ENCODE measurements at regions not wholly inside any gene's neighbourhood (a gene's known extent, or its start where the extent isn't known, plus 50 kb on each side); places are given as distances from the start of the nearest gene placed in this dataset.
A peak's percentile ranks its signal among the peaks of the same experiment; 100 is the strongest.

- no peak overlapping the region for H3K4me3 ChIP-seq
- DNase-seq (ENCODE audit: low read depth in 1 of 2, low spot score in 1 of 2): peak in 1 of 2 donors; percentile 3
- H3K27me3 ChIP-seq: no peaks in the 10 kb centered on the region
- H3K27ac ChIP-seq: no peak overlapping the region
- TF ChIP-seq, protein P1, sequence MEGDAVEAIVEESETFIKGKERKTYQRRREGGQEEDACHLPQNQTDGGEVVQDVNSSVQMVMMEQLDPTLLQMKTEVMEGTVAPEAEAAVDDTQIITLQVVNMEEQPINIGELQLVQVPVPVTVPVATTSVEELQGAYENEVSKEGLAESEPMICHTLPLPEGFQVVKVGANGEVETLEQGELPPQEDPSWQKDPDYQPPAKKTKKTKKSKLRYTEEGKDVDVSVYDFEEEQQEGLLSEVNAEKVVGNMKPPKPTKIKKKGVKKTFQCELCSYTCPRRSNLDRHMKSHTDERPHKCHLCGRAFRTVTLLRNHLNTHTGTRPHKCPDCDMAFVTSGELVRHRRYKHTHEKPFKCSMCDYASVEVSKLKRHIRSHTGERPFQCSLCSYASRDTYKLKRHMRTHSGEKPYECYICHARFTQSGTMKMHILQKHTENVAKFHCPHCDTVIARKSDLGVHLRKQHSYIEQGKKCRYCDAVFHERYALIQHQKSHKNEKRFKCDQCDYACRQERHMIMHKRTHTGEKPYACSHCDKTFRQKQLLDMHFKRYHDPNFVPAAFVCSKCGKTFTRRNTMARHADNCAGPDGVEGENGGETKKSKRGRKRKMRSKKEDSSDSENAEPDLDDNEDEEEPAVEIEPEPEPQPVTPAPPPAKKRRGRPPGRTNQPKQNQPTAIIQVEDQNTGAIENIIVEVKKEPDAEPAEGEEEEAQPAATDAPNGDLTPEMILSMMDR (IDR thresholded peaks at IDR 0.05; ENCODE audit: low read depth, low read length): no peak
- no peaks in the 10 kb centered on the region for H3K36me3 ChIP-seq
- peaks cover 1% of the 10 kb centered on the region for H3K4me1 ChIP-seq (ENCODE audit: low read depth)
- no peaks in the 10 kb centered on the region for H3K9me3 ChIP-seq (ENCODE audit: low read depth)
Observed at GRCh38 chr4:31059753-31060522, 339.8 kb downstream of the PCDH7 start.

DNA sequence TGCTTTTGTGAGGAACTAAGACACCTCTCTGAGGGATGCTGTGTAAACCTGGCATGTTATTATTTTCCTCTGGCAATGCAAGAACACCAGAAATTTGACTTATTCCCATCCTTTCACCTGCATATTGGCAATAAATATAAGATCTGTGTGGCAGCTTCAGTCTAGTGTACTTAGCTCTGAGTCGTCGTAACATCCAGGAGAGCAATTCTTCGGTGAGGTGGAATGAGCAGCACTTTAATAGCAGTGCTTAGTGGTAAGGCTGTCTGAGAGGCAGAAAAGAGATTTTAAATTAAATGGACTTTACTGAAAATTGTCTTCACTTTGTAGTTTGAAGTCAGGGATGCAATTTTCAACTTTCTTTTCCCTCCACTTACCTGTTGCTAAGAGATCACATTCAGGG lies 344.9 kb downstream of the PCDH7 start:
- TF ChIP-seq, protein P1 (IDR thresholded peaks at IDR 0.05; ENCODE audit: low read depth, low read length): no peak
- Histone ChIP-seq H3K4me3 (no peak overlapping the region), H3K36me3 (no peaks in the 10 kb centered on the region), H3K9me3 (ENCODE audit: low read depth) (no peaks in the 10 kb centered on the region), H3K27ac (peak overlapping the region; percentile 53), H3K4me1 (ENCODE audit: low read depth) (peaks cover 23% of the 10 kb centered on the region), H3K27me3 (no peaks in the 10 kb centered on the region)
- no peak for DNase-seq (ENCODE audit: low read depth in 1 of 2, low spot score in 1 of 2)

- H3K27ac ChIP-seq: peak overlapping the region; percentile 76
- H3K4me3 ChIP-seq: no peak overlapping the region
- H3K36me3 ChIP-seq: no peaks in the 10 kb centered on the region
- no peak for DNase-seq (ENCODE audit: low read depth in 1 of 2, low spot score in 1 of 2)
- H3K4me1 ChIP-seq (ENCODE audit: low read depth): peaks cover 34% of the 10 kb centered on the region
- TF ChIP-seq, protein P1 (IDR thresholded peaks at IDR 0.05; ENCODE audit: low read depth, low read length): no peak
- no peaks in the 10 kb centered on the region for H3K27me3 ChIP-seq
- no peaks in the 10 kb centered on the region for H3K9me3 ChIP-seq (ENCODE audit: low read depth)
Observed at GRCh38 chr4:31068257-31069075, 348.3 kb downstream of the PCDH7 start.

DNA sequence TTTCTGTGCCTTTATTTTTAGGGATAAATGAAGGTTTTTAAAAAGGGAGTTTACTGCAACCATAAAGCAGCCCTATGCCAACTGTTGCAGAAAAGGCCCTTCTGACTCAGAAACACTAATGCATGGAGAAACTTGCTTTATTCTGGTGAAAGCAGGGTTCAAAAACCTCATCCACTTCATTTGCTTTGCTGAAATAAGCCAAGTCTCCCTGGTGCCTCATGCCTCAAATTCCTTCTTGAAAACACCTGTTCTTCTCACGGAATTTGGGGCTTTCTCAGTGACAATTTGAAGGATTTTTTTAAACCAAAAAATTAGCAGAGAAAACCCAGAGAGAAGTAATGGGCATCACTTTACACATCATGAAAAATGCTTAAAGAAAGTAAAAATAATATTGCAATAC lies 349.0 kb downstream of the PCDH7 start:
- no peaks in the 10 kb centered on the region for H3K9me3 ChIP-seq (ENCODE audit: low read depth)
- peaks cover 34% of the 10 kb centered on the region for H3K4me1 ChIP-seq (ENCODE audit: low read depth)
- peak overlapping the region; percentile 76 for H3K27ac ChIP-seq
- H3K27me3 ChIP-seq: no peaks in the 10 kb centered on the region
- no peak for DNase-seq (ENCODE audit: low read depth in 1 of 2, low spot score in 1 of 2)
- TF ChIP-seq, protein P1 (IDR thresholded peaks at IDR 0.05; ENCODE audit: low read depth, low read length): no peak
- H3K4me3 ChIP-seq: no peak overlapping the region
- no peaks in the 10 kb centered on the region for H3K36me3 ChIP-seq

DNA sequence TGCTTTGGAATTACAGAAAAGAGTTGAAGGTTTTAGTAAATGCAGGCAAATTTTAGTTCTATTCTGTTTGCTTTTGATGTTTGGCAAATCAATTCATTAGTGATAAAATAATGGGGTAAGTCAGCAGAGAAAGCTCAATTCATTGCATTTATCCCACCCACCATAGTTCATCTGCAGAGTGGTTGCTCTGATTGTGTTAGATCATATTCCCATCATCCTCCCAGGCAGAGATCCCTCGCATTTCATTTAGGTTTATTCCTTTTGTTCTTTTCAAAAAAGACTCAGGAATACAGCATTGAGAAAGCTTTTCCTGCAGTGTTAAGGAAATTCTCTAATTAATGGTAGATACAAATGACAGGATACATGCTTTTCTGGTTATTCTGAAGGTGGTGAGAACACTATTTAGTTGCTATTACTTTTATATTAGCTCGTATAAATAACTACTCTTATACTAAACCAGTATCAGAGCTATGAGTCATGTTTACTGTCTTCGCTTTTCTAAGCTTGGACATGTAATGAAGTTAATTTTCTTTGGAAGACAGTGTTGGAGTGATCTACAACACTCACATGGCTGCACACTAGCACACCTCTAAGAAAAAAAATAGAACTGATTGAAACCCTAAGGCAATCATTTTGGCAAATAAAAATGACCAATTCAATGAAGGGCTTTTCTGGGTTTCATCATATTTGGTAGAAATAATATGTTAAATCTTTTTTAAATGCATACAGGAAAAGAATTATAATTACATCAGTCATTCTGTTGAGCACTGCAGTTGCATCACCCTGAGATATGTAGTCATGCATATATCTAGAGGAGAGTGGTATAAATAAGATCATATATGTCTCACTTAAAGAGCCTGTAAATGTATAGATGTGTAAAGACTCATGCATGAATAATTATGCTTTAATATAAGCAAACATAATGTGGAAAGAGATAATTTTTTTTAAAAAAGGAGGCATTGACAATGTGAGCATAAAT lies 351.6 kb downstream of the PCDH7 start:
- TF ChIP-seq, protein P1 (IDR thresholded peaks at IDR 0.05; ENCODE audit: low read depth, low read length): no peak
- Histone ChIP-seq H3K4me3 (no peak overlapping the region), H3K27me3 (no peaks in the 10 kb centered on the region), H3K27ac (no peak overlapping the region), H3K9me3 (ENCODE audit: low read depth) (no peaks in the 10 kb centered on the region), H3K4me1 (ENCODE audit: low read depth) (peaks cover 40% of the 10 kb centered on the region), H3K36me3 (no peaks in the 10 kb centered on the region)
- DNase-seq (ENCODE audit: low read depth in 1 of 2, low spot score in 1 of 2): peak in 1 of 2 donors; percentile 7
